GM19099 (cell line): ENCODE measurements at regions not wholly inside any gene's neighbourhood (a gene's known extent, or its start where the extent isn't known, plus 50 kb on each side); places are given as distances from the start of the nearest gene placed in this dataset.

ENCODE experiments used
- POLR2A ChIP-seq: IDR thresholded peaks from 3 replicates; pipeline ENCODE4 v1.6.1; 2011; ENCODE audit warnings: low read depth; ENCODE audit not compliant: insufficient read length; ENCODE audit errors: extremely low read depth

DNA sequence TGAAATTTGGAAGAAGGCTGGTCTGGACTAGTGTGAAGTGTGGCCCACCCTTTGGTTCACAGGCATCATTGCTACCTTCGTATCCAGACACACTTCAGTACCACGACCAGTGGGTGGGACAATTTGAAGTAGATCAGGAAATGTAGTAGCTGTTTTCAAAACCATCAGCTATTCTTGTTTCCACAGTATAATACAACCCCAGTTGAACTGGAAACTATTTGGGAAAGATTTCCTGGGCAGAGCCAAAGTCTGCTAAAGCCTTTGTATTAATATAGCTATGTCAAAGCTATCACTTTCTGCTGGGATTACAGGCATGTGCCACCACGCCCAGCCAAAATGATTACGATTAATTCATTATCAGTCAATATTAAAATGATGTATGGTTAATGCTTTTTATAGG lies 298.8 kb upstream of the RASGRP1 start:
- TF ChIP-seq POLR2A, result no peak

- TF ChIP-seq POLR2A, result no peak
These were observed 299.5 kb upstream of the RASGRP1 start for GRCh38 chr15:38864122-38864521.

- TF ChIP-seq POLR2A, result no peak
These were observed 300.4 kb upstream of the RASGRP1 start for GRCh38 chr15:38864827-38865581.

DNA sequence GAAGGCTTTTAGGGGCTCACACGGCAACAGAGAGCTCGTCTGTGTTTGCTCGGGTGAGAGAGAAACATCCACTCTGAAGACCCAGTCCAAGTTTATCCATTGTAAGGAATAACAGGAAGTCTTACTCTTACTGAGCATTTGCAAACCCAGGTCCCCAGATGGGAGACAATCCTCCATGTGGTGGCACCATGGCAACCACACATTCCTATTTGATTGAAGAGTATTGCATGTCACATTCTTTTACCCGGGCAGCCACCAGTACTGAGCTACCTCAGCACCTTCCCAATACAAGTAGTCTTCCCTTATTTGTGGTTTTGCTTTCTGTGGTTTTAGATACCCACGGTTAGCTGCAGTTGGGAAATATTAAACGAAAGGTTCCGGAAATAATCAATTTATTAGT lies 302.9 kb upstream of the RASGRP1 start:
- TF ChIP-seq POLR2A, result no peak

- no peak for TF ChIP-seq POLR2A
These were observed 303.9 kb upstream of the RASGRP1 start for GRCh38 chr15:38868326-38869114.

- TF ChIP-seq POLR2A, result no peak
These were observed 307.0 kb upstream of the RASGRP1 start for GRCh38 chr15:38871638-38872037.

DNA sequence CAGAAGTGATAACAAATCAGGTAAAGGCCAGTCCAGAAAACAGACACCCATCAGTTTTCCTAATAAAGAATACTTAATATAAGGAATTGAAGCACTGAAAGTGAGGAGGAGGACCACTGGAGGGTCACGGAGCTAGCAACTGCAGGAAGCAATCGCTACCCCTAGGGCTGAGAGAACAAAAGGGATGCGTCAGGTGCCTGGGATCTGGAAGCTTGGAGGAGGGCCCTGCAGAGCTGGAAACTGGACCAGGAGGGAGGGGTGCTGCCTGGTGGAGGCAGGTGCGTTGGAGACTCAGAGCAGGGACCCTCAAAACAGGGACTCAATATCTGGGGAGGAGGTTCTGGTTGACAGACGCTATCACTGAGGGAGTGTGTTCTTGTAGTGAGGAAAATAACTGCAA lies 308.1 kb upstream of the RASGRP1 start:
- TF ChIP-seq POLR2A, result no peak

- no peak for TF ChIP-seq POLR2A
These were observed 308.5 kb upstream of the RASGRP1 start for GRCh38 chr15:38873158-38873557.

DNA sequence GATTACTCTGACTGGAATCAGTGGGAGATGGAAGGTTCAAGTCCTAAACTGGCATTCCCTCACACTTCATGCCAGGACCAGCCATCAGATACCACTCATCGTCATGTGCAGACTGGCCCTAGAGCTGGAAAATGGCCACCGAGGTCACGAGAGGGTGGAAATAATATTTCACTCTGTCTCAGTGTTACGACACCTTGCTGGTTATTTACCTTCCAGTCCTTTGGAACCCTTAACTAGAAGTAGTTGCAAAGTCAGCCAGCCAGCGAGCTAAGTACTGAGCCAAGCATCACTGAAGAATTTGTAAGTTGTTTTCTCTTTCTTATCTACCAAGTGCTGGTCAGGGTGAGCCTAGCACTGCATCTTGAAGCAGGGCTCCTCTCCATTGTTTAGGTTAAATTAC lies 309.9 kb upstream of the RASGRP1 start:
- TF ChIP-seq POLR2A, result no peak

DNA sequence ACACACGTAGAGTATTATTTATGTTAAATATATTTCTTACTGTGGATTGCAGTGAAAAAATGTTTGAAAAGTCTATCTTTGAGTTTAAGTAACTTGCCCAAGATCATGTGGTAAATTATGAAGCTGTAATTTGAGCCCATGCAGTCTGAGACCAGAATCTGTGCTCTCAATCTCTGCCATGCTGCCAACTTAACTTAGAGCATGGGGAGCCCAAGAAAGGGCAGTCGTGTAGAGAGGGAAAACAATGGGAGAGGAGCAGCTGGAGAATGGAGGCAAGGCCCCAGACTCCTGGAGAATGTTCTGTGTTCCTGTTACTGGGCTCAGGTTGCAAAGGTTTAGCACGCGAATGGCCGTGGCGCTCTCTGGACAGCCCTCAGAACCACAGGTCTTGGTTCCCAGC lies 311.6 kb upstream of the RASGRP1 start:
- TF ChIP-seq POLR2A, result no peak

DNA sequence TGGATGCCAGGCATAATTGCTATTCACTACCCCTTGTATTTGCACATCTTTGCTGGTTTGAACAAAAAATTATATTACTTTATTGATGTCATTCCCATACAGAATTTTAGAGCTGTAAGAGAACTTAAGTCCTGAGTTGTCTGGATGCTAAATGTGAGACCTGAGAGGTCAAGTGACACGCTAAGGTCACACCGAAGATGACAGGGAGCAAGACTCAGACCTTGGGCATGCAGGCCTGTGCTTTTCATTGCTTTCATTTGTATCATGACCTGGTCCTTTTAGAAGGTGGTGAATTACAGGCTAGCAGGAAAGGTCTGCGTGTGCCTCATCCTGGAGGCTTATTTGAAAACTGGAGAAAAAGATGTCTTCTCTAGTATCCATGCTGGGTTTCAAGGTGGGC lies 312.0 kb upstream of the RASGRP1 start:
- no peak for TF ChIP-seq POLR2A

DNA sequence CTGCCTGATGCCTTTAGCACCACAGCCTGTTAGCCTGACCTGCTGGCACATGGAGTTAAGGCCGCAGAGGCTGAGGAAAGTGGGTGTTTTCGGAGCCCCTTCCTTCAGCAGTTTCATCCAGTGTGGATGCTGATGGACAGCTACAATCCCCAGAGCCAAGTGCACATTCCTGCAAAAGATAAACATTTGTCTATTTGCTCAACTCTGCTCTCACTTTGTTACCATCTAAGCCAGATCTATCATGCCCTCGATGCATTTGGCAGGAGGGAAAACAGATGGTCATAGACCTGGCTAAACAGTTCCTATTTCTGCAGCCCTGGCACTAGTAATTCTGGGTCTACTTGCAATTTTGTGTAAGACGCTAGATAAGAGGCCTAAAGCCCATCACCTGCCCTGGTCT lies 312.9 kb upstream of the RASGRP1 start:
- TF ChIP-seq POLR2A, result no peak

DNA sequence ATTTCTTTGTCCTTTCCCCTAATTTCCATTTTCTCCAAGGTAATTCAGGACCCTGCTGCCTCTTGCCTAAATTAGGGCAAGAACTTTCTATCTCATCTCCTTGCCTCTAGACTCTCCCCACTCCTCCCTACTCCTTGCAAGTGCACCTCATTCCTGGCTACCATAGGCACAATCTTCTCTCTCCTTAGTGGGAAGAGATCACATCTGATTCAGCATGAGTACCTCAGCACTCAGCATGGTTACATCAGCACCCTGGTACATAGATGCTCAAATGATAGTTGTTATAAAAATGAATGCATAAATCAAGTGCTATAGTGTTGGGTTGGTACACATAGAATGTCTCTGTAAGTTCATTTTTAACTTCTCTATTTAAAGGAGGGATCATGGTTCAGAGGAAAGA lies 313.4 kb upstream of the RASGRP1 start:
- TF ChIP-seq POLR2A, result no peak

DNA sequence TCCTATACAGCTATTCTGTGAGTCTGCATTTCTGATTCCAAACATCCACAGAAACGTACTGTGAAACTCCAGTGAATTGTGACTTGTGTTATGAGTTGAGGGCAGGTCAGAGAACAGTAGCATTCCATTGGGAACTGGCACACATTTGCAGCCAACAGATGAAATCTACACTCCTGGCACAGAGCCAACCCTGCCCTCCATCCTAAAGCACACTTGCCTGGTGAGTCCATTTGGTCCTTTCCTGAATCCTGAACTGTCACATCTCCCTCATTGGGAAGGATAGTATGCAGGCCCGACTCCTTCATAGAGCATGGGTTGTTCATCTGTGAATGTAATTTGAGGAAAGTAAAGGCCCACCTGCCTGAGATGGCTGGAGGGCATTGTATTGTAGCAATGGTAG lies 314.3 kb upstream of the RASGRP1 start:
- TF ChIP-seq POLR2A, result no peak

- no peak for TF ChIP-seq POLR2A
These were observed 315.4 kb upstream of the RASGRP1 start for GRCh38 chr15:38879909-38880471.

DNA sequence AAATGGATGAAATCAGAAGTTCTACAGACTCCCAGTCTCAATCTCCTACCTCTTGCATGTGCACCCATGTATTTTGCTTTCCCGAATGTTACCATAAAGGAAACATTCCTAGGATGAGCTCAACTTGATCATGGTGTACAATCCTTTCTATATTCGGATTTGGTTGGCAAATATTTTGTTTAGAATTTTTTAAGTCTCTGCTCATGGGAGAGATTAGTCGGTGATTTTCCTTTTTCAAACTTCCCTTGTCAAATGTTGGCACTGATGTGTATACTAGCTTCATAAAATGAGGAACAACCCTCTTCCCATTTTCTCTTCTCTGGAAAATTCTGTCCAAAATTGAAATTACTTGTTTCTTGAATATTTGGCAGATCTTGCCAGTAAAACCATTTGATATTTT lies 317.6 kb upstream of the RASGRP1 start:
- no peak for TF ChIP-seq POLR2A

GRCh38 chr15:38883987-38884386 lies 319.4 kb upstream of the RASGRP1 start:
- TF ChIP-seq POLR2A, result no peak

- TF ChIP-seq POLR2A, result no peak
These were observed 320.4 kb upstream of the RASGRP1 start for GRCh38 chr15:38885001-38885400.
